HG02571 (cell line): ENCODE measurements at regions not wholly inside any gene's neighbourhood (a gene's known extent, or its start where the extent isn't known, plus 50 kb on each side); places are given as distances from the start of the nearest gene placed in this dataset.
"Not testable (repeated sequence)": the region's sequence is repeated elsewhere in the genome, so short reads cannot be mapped to it uniquely, and the experiment has no call there.

Experiments used
- ATAC-seq: cut with Tn5 transposase; IDR thresholded peaks from one replicate; pipeline ENCODE4 v1.9.1; 2021; ENCODE audit warnings: mild to moderate bottlenecking, moderate library complexity; ENCODE audit not compliant: unreplicated experiment

DNA sequence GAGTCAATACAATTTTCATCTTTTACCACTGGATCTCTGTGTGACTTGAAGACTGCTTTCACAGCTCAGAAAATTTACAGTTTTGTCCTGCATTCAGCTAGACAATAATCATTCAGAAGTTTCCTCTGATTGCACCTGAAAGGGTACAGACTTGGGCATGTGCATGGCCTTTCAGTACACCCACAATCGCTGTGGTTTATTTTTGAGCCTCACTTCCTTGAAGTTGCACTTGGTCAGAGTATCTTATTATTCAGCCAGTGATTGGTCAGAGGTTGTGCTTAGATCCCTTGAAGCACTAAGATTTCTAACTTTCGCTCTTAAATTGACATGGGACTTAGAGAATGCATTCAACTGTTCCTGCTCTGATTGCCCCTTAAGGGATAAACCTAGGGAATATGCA, 508.2 kb downstream of the FAM181B start:
- ATAC-seq: no peak

DNA sequence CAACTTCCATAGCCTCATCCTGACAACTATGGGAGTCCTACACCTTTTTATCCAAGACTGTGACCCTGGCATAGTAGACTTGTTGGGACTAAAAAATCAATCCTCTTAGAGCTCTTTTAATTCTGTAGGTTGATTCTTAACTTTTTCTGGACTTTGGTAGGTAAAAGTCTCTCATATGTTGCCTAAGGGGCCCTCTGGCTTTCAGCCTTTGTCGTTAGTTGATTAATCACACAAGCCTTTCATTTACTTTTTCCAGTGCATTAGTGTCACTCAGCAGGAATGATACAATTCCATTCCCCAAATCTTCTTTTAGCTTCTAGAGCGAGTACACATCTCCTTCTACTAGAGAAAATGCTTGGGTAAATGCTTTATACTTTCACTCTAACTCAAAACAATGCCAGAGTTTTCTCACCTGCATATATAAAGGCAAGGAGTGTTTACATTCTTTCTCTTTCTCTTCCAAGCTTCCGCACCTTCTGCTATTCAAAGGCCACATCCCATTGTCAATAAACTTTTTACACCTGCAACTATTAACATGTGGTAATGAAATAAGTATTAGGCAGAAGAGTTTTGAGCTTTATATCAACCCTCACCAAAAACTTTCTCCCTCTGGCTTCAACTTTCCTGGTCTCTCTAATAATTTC, 516.6 kb downstream of the FAM181B start:
- no peak for ATAC-seq

DNA sequence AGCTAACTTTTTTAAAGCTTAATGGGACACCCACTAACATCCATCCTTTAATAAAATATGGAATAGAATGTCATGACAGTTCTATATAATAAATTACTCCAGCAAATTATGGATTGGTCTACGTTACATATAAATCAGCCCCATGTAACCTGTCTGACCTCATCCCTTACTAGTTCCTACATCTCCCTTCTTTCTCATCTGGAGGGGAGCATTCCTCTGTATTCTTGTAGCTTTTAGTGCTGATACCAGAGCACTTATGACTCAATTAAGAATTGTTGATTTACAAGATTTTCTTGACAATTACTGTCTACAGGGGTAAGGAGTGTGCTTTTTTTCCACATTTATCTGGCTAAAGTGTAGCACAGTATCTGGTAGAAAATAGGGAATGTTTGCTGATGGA, 523.7 kb downstream of the FAM181B start:
- ATAC-seq: no peak

DNA sequence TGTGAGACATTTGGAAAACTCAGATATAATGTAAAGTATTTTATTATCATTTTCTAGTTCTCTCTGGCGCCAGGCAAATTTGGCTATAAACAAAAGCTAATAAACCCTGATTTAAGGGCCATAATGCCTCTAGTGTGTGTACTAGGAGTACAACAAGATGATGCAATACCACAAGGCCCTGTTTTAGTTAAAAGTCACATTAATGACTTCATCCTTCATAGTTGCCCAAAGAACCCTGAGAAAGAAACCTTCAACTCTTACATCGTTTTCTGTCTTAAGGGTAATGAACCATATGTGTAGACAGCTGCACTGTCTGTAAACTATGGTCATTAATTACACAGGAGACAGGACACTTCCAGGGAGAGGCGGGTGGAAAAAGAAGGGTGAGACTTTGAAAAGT, 538.4 kb downstream of the FAM181B start:
- ATAC-seq: no peak

DNA sequence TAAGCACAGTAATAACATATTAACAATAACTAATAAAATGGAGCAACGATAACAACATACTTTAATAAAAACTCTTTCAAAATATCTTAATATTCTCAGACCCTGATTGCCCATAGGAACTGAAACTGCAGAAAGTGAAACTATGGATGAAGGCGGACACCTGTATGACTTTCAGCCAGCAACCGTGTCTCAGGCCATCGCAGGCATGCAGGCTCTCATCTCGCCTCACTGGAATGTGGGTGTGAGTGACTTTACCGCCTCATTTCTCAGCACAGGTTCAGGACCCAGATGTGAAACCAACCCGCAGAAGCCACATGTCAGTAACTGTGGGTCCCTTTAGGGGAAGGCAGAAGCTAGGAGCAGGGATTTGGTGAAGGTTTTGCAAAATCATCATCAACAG, 539.1 kb downstream of the FAM181B start:
- no peak for ATAC-seq

DNA sequence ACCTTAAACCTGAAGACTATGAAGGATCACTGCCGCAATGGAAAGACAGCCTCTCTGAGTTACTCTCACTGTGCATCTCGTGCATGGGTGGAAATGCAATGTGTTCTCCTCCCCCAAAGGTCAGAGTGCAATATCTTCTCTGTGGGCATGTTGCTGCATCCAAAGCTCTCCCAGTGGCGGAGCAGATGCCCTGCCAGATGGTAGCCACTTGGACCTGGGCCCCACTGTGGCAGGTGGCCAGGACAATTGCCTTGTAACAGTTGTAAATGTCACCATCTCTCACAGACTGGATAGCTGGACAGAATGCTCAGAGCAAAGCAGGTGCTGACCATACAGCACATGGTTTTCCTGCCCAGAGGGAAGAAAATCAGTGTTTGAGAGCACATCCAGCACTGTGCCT, 542.0 kb downstream of the FAM181B start:
- ATAC-seq: no peak

DNA sequence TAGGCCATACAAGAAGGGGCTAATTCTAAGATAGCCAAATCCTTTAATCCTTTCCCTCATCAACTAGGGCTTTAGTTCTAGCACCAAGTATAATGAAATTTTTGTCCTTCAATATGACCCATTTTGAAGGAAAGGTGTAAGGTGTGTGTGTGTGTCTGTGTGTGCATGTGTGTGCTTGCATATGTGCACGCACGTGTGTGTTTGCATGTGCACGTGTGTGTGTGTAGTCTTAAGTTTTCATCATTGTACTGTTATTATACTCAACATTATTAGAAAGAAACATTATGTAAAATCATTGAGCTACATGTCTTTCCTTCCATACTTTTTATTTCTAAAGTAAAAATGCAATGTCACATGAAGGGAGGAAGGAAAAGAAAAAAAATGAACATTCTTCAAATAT, 547.7 kb downstream of the FAM181B start:
- no peak for ATAC-seq

DNA sequence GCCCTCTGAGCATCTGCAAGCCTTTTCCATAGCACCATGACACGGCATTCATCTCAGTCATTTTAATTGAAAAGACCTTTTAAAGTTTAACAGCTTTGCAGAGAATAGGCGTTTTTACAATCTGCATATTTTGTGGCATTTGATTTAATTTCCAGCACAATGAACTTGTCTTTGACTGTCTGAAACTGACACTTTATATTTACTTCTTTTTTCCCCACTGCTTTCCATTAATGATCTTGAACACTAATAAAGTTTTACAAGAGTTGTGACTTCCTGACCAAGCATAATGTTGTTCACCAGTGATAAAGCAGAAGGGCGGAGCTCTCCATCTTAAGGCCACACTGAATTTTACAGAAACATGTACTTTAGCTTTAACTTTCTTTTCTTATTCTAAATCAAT, 548.7 kb downstream of the FAM181B start:
- no peak for ATAC-seq

DNA sequence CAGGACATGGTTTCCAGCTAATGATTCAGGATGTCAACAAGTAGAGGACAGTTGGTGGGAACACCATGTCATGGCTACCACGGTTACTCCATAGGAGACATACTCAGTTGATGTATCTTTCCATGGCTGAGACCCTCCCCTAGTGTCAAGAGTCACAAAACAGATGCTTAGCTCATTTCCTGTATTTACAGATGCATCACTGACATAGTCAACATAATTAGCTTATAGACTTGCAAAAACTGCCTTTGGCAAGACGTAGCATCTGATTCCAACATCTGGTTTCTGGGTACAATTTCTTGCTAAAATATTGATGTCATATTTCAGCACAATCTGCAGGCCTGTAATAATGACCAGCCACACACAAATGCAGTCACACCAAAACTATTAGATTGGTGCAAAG, 550.3 kb downstream of the FAM181B start:
- ATAC-seq: no peak

DNA sequence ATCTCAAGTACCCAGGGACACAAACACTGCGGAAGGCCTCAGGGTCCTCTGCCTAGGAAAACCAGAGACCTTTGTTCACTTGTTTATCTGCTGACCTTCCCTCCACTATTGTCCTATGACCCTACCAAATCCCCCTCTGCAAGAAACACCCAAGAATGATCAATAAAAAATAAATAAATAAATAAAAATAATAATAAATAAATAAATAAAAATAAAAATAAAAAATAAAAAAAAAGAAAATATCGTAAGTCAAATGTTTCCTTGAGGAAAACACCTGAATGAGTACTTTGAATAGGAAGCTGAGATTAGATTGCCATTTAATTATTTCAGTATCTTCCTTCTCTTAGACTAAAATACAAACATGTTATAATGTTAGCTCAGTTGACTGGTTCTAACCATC, 551.0 kb downstream of the FAM181B start:
- ATAC-seq: not testable (repeated sequence)

DNA sequence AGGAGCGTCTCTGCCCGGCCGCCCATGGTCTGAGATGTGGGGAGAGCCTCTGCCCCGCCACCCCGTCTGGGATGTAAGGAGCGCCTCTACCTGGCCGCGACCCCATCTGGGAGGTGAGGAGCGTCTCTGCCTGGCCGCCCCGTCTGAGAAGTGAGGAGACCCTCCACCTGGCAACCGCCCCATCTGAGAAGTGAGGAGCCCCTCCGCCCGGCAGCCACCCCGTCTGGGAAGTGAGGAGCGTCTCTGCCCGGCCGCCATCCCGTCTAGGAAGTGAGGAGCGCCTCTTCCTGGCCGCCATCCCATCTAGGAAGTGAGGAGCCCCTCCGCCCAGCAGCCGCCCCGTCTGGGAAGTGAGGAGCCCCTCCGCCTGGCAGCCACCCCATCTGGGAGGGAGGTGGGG, 551.9 kb downstream of the FAM181B start:
- ATAC-seq: not testable (repeated sequence)

DNA sequence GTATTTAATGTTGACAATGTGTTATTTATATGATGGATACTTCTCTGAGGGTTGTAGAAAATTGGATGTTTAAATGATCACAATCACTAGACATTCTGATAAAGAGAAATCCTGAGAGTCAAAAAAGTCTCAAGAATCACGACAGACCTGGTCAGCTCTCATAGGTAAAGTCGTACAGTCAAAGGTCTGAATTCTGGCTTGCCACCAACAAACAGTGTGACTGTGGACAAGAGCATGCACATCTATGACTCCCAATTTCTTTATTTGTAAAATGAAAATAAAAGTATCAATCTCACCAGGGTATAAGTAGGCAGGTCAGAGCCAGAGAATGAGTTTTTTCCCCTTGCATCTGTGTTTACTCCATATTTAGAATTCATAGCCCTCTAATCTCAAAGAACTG, 556.7 kb downstream of the FAM181B start:
- ATAC-seq: no peak

DNA sequence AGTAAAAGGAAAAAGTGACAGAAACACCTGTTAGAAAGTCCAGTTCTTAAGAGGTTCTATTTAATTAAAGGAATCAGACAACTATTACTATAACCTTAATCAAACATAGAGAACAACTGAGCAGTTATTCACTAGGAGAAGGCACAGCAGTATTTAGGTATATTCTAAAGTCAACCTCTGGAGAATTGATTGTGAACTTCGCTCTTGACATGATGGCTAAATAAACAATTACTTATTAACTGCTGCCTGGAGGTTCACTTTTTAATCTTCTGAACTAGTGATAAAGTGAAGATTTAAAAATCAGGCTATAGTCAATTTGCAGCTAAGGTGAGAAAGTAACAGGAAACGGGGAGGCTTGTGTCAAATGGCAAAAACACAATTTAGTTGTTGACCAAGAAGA, 557.3 kb downstream of the FAM181B start:
- ATAC-seq: no peak

DNA sequence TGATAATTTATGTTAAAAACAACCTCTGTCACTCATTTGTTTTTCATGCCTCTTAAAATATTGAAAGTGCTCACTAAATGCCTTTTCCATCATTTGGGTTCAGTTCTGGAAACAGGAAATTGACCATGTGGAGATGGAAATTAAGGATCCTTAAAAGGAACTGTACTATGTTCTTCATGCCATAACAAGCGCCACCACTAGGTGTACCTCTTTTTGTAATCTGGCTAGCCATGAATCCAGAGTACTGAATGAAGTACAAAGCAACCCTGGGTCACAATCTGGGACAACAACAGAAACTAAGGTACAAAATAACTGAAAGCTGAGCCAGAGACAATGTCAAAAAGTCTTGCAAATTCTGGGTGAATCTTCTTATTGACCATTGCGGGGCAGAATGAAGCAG, 559.1 kb downstream of the FAM181B start:
- no peak for ATAC-seq

DNA sequence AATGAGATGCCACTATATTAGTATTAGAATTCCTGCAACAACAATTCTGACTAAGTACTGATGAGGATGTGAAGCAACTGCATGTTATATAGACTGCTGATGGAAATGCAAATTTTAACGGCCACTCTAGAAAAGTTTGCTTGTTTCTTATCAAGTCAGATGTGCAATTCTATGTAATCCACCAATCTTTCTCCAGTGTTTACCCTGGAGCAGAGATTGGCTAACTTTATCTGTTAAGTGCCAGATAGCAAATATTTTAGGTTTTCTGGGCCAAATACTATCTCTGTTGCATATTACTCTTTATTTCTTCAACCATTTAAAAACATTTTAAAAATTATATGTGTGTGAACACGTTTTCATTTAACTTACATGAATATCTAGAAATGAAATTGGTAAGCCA, 586.9 kb downstream of the FAM181B start:
- ATAC-seq: no peak

DNA sequence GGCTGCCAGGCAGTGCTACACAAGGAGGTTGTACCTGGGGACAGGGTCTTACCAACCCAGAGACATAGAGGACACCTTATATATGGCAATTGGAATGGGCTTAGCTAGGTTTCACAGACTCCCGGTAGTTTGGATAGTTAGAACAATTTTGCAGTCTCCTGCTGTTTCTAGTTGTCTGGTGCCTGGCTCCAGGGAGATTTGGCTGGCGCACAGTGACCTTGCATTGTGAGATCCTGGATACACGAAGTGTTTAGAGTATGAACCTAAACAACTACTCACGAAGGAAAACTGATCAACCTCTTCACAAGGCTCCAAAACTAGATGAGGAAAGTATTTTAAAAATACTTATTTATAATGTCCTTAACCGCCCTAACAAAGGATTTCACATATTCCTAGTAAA, 614.7 kb downstream of the FAM181B start:
- ATAC-seq: no peak

DNA sequence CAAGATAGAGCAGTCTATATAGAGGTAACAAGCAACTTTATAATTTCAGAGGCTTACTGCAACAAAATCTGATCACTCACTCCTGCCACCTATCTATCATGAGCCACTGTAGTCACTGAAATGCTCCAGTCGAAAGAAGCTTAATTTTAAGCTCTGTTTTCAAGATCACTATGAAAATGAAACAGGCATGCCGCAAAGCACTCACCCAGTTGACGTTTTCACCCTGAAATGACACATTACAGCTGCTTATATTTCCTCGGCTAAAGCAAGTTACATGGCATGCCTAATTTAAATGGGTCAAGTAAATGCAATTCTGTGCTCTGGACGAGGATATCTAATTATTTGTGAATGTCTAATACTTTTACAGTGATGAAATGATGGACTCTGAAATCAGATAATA, 616.3 kb downstream of the FAM181B start:
- ATAC-seq: no peak

DNA sequence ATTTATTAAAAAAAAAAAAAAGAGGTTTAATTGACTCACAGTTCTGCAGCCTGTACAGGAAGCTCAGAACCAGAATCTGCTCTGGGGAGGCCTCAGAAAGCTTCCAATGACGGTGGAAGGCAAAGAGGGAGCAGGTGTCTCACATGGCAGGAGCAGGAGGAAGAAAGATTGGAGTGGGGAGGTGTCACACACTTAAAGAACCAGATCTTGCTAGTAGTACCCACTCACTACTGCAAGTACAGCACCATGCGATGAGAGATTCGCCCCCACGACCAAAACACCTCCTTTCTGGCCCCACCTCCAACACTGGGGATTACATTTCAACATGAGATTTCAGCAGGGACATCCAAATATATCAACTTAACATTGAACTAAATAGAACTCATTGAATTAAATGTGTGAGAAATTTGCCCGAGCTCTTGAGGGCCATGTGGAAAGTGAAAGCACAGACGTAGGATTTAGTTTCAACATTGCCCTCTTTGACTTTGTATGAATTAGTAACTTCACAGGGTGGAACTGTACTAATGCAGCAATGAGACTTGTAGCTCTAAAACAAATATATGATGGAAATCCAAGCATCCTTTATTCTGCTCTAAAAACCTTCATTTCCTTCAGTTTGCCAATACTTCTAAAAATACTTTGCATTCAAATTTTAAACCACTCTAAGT, 628.2 kb downstream of the FAM181B start:
- ATAC-seq: no peak

DNA sequence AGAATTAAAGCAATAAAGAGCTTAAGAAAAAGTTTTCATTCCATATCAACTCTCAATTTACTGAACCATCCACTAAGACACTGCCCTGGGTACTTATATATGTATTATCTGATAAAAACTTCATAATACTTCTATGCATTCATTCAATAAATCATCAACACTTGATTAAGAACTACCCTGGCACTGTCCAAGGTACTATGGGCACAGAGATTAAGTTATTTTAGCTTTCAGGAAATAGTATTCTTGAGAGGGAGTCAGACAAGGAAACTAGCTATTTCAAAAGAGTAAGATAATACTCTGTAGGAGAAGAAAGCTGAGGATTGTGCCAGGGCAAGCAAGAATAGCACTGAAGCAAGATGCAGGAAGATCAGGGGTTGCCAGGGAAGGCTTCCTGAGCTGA, 640.8 kb downstream of the FAM181B start:
- no peak for ATAC-seq

DNA sequence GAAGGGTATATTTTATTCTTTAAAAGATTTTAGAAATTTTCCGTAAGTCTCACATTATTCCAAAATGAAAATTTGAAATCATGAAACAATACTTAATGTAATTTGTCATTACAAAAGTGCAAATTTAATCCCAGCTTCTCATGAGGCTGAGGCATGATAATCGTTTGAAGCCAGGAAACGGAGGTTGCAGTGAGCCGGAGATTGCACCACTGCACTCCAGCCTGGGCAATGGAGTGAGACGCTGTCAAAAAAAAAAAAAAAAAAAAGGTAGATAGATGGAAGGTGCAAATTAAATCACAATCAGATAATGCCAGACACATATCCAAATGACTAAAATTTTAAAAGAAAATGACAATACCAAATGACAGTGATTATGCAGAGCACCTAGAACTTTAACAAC, 644.2 kb downstream of the FAM181B start:
- ATAC-seq: no peak

DNA sequence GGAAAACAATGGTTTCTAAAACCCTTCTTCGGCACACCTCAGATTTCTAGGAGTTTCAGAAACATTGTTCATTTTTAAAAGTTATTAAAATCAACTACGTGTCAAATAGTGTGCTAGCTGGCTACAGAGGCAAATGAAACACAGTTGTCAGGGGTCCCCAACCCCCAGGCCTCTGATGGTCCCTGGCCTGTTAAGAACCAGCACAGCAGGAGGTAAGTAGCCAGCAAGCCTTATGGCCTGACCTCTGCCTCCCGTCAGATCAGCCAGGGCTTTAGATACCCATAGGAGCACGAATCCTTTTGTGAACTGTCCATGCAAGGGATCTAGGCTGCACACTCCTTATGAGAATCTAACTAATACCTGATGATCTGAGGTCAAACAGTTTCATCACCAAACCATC, 648.2 kb downstream of the FAM181B start:
- ATAC-seq: no peak

DNA sequence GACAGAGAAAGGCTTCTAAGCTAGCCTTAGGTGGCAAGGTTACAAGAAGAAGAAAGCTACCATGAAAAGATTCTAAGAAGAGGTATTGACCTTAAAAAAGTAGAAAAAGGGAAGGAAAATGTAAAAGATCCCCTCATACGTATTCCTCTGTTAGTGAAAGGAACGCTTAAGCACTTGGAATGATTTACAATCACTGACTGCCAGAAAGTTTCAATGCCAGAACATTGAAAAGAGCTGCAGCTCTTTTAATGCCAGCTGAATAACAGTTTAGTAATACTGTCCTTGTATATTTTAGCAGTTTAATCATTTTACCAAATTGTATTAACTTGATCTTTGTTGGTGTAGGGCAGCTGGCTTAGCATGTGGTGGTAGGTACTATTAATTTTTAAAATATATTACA, 650.7 kb downstream of the FAM181B start:
- ATAC-seq: no peak

DNA sequence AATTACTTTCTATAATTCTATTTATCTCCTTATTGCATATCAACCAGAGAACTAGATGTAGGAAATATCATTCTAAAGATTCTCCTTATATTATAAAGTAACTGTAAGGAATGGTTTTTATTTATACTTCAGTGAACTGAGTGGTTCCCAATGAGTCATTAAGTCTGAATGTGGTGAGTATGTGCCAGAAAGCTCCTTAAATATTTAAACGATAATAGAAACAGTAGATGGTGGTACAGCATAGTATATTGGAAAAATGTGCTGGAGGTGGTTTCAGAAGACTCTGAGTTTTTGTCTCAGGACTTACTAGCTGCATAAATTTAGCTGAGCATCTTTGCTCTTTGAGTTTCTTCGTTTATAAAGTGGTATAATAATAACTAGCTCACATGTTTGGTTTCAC, 653.5 kb downstream of the FAM181B start:
- no peak for ATAC-seq
